GM23338 (cell line): ENCODE measurements at regions not wholly inside any gene's neighbourhood (a gene's known extent, or its start where the extent isn't known, plus 50 kb on each side); places are given as distances from the start of the nearest gene placed in this dataset.
"Not testable (repeated sequence)": the region's sequence is repeated elsewhere in the genome, so short reads cannot be mapped to it uniquely, and the experiment has no call there.

Source experiments
- CREB1 ChIP-seq: fragments of 250-450 bp; sonication (Bioruptor Pico); IDR thresholded peaks from 2 replicates; pipeline ENCODE4 v1.5.0; 2020; ENCODE audit warnings: low read depth, mild to moderate bottlenecking, moderate library complexity
- CTCF ChIP-seq, 2 experiments: fragments of 200-600 bp in 1 of 2; sonication (generic) in 1 of 2; conservative IDR thresholded peaks; 2 replicates each; pipeline versions ENCODE4 v1.5.1 to v1.6.1; 2016 to 2017; ENCODE audit warnings: antibody characterized with exemption in 2 of 2, low read depth in 2 of 2, mild to moderate bottlenecking in 2 of 2, moderate library complexity in 1 of 2
- EZH2 ChIP-seq: fragments of 200-600 bp; sonication (generic); IDR thresholded peaks from one replicate; pipeline ENCODE4 v1.8.0; 2017; ENCODE audit warnings: antibody characterized with exemption, mild to moderate bottlenecking, low read depth; ENCODE audit not compliant: unreplicated experiment
- EZH2phosphoT487 ChIP-seq: fragments of 200-600 bp; sonication (generic); IDR thresholded peaks from one replicate; pipeline ENCODE4 v1.8.1; 2018; ENCODE audit warnings: antibody characterized with exemption; ENCODE audit not compliant: unreplicated experiment
- POLR2AphosphoS5 ChIP-seq: IDR thresholded peaks from 2 replicates; pipeline ENCODE4 v1.6.1; 2016; ENCODE audit warnings: antibody characterized with exemption, low read depth
- REST ChIP-seq: IDR thresholded peaks from one replicate; pipeline ENCODE4 v1.6.1; 2018; ENCODE audit warnings: antibody characterized with exemption; ENCODE audit not compliant: unreplicated experiment

GRCh38 chr2:87314622-87315021 is 293.0 kb upstream of the PLGLB1 start:
- not testable (repeated sequence) for TF ChIP-seq REST; EZH2; CTCF (conservative IDR thresholded peaks at IDR 0.05; ENCODE audit: low read depth in 2 of 2); EZH2phosphoT487; POLR2AphosphoS5; CREB1 (CRISPR knock-in tag)
